ENCODE measurements at regions not wholly inside any gene's neighbourhood (a gene's known extent, or its start where the extent isn't known, plus 50 kb on each side); places are given as distances from the start of the nearest gene placed in this dataset.

DNA sequence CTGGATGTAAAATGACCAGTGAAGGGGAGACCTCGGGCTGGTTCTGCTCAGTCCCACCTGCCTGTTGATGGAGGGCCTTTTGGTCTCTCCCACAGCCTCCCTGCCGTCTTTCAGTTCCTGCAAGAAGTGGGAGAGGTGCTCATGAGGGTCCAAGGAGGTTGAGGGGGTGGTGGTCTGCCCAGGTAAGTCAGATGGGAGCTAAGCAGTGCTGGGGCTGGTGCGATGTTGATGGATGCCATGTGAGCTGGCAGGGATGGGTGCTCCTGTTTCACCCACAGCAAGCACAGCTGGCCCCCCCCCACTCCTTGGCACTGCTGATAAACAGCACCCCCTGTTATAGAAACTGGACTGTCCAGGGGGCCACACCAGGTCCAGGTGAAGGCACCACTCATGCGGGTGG is 145.6 kb downstream of the NSG2 start:
- Histone ChIP-seq H3K36me3 (no peaks in the 10 kb centered on the region), H3K9me3 (no peaks in the 10 kb centered on the region), H3K4me1 (no peaks in the 10 kb centered on the region), H3K27ac (no peak overlapping the region), H3K4me3 (no peak overlapping the region), H3K27me3 (peaks cover 26% of the 10 kb centered on the region)
- TF ChIP-seq POLR2AphosphoS5 (IDR thresholded peaks at IDR 0.05) (no peak), EP300 (IDR thresholded peaks at IDR 0.05) (no peak), POLR2A (IDR thresholded peaks at IDR 0.05) (no peak)
- peak in 1 of 2 donors; percentile 58 for DNase-seq (ENCODE audit: low spot score in 2 of 2)
- 70% methylated on average over 3 of the region's 4 CpGs for WGBS

GRCh38 chr5:174191850-174192655 is 146.5 kb downstream of the NSG2 start:
- Histone ChIP-seq H3K27ac (no peak overlapping the region), H3K4me3 (no peak overlapping the region), H3K27me3 (peaks cover 28% of the 10 kb centered on the region), H3K4me1 (no peaks in the 10 kb centered on the region), H3K9me3 (no peaks in the 10 kb centered on the region), H3K36me3 (no peaks in the 10 kb centered on the region)
- TF ChIP-seq POLR2AphosphoS5 (IDR thresholded peaks at IDR 0.05) (no peak), EP300 (IDR thresholded peaks at IDR 0.05) (no peak)
- 67% methylated on average over 10 of the region's 10 CpGs for WGBS
- DNase-seq (ENCODE audit: low spot score in 2 of 2): peak in 1 of 2 donors; percentile 61

DNA sequence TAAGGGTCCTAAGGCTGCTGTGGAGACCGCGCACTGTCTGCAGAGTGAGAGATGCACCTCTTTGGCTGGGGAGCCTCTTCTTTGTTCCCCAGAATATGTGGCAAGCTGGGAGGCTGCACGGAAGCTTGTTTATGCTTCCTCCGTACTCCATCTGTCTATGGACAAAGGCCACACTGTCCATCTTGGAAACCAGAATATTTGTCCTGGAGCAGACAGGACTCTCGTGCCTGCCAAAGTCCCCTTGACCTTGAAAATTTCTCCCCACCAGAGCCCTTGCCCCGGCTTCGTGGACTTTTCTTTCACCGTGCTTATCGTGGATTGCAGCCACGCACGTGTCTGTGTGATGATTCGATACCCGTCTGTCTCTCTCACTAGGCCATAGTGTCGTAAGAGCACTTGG is 147.4 kb downstream of the NSG2 start:
- Histone ChIP-seq H3K4me3 (no peak overlapping the region), H3K27ac (no peak overlapping the region), H3K9me3 (no peaks in the 10 kb centered on the region), H3K27me3 (peaks cover 25% of the 10 kb centered on the region), H3K4me1 (no peaks in the 10 kb centered on the region), H3K36me3 (no peaks in the 10 kb centered on the region)
- DNase-seq (ENCODE audit: low spot score in 2 of 2): peak in 1 of 2 donors; percentile 65
- TF ChIP-seq, protein P1, sequence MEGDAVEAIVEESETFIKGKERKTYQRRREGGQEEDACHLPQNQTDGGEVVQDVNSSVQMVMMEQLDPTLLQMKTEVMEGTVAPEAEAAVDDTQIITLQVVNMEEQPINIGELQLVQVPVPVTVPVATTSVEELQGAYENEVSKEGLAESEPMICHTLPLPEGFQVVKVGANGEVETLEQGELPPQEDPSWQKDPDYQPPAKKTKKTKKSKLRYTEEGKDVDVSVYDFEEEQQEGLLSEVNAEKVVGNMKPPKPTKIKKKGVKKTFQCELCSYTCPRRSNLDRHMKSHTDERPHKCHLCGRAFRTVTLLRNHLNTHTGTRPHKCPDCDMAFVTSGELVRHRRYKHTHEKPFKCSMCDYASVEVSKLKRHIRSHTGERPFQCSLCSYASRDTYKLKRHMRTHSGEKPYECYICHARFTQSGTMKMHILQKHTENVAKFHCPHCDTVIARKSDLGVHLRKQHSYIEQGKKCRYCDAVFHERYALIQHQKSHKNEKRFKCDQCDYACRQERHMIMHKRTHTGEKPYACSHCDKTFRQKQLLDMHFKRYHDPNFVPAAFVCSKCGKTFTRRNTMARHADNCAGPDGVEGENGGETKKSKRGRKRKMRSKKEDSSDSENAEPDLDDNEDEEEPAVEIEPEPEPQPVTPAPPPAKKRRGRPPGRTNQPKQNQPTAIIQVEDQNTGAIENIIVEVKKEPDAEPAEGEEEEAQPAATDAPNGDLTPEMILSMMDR (IDR thresholded peaks at IDR 0.05): no peak
- WGBS: 95% methylated on average over 14 of the region's 14 CpGs

DNA sequence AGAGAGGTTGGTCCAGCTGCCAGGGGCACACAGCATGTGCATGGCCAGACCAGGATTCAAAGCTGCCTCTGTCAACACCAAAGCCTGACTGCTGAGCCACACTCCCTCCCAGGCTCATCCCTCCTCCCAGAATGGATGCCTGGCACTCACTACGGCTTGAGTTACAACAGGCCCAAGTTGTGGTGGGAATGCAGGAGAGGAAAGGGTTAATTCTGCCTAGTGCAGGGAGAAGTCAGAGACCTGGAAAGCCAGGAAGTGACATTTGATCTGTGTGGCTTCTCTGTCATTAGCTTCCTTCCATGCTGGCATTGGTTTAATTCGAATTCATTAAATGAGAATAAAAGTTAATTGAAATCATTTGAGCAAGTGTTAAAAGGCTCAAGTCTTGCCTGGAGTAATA is 150.0 kb downstream of the NSG2 start:
- WGBS: 32% methylated on average over 2 of the region's 2 CpGs

GRCh38 chr5:174197929-174198328 is 152.4 kb downstream of the NSG2 start:
- whole genome bisulfite sequencing: 86% methylated on average over 3 of the region's 3 CpGs
- Histone ChIP-seq H3K4me1 (no peaks in the 10 kb centered on the region), H3K36me3 (no peaks in the 10 kb centered on the region), H3K4me3 (no peak overlapping the region), H3K27ac (no peak overlapping the region), H3K9me3 (no peaks in the 10 kb centered on the region), H3K27me3 (peaks cover 3% of the 10 kb centered on the region)
- no peak for DNase-seq (ENCODE audit: low spot score in 2 of 2)
- TF ChIP-seq, protein P1 (IDR thresholded peaks at IDR 0.05): no peak
- no peak for TF ChIP-seq POLR2AphosphoS5 (IDR thresholded peaks at IDR 0.05)
- no peak for TF ChIP-seq EP300 (IDR thresholded peaks at IDR 0.05)
- TF ChIP-seq POLR2A (IDR thresholded peaks at IDR 0.05): no peak

More for the DNA sequence above, 150.0 kb downstream of the NSG2 start:
- no peak for DNase-seq (ENCODE audit: low spot score in 2 of 2)
- Histone ChIP-seq H3K9me3 (no peaks in the 10 kb centered on the region), H3K36me3 (no peaks in the 10 kb centered on the region), H3K4me1 (no peaks in the 10 kb centered on the region), H3K4me3 (no peak overlapping the region), H3K27ac (no peak overlapping the region), H3K27me3 (peaks cover 18% of the 10 kb centered on the region)
- TF ChIP-seq, protein P1 (IDR thresholded peaks at IDR 0.05): no peak
- no peak for TF ChIP-seq POLR2A (IDR thresholded peaks at IDR 0.05)
- no peak for TF ChIP-seq EP300 (IDR thresholded peaks at IDR 0.05)
- no peak for TF ChIP-seq POLR2AphosphoS5 (IDR thresholded peaks at IDR 0.05)

DNA sequence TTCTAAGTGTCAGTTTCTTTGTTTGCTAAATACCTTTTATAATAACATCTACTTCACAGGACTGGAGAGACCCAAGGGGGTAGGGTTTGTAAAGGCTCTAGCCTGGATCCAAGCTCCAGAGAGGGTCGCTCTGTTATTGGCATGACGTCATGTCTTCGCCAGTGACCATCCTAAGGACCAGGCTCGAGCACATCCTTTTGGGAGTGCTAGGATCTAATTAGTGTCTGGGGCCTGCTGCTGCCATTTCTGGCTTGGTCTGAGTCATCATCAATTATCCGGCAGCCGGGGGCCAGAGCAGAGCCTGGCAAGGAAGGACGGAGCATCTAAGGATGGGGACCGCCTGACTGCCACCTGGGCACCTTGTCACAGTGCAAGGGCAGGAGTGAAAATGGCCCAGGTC is 153.0 kb downstream of the NSG2 start:
- H3K9me3 ChIP-seq: no peaks in the 10 kb centered on the region
- no peak for DNase-seq (ENCODE audit: low spot score in 2 of 2)
- TF ChIP-seq POLR2AphosphoS5 (IDR thresholded peaks at IDR 0.05) (no peak), EP300 (IDR thresholded peaks at IDR 0.05) (no peak), POLR2A (IDR thresholded peaks at IDR 0.05) (no peak)
- TF ChIP-seq, protein P1 (IDR thresholded peaks at IDR 0.05): no peak

More for the DNA sequence above, 153.0 kb downstream of the NSG2 start:
- Histone ChIP-seq H3K4me3 (no peak overlapping the region), H3K27me3 (peaks cover 6% of the 10 kb centered on the region), H3K4me1 (no peaks in the 10 kb centered on the region), H3K27ac (no peak overlapping the region), H3K36me3 (no peaks in the 10 kb centered on the region)
- 79% methylated on average over 8 of the region's 8 CpGs for WGBS

All from suprapubic skin (tissue), 4 donors.